H1 (cell line): ENCODE measurements at regions not wholly inside any gene's neighbourhood (a gene's known extent, or its start where the extent isn't known, plus 50 kb on each side); places are given as distances from the start of the nearest gene placed in this dataset.

Experiments
- EZH2 ChIP-seq: fragments of 200-600 bp; sonication (generic); IDR thresholded peaks from 2 replicates; pipeline ENCODE4 v1.7.1; 2012; ENCODE audit warnings: low read depth, mild to moderate bottlenecking, moderate library complexity, low read length, inconsistent platforms; ENCODE audit not compliant: severe bottlenecking
- NRF1 ChIP-seq: IDR thresholded peaks from 2 replicates; pipeline ENCODE4 v1.6.1; 2011; ENCODE audit warnings: mild to moderate bottlenecking, low read depth, low read length, improper control_type of control experiment

GRCh38 chr22:48976556-48977535, 850.8 kb downstream of the BRD1 start (continued):
- TF ChIP-seq NRF1 (no peak), EZH2 (no peak)
